BLaER1 treated with 17β-estradiol and CSF1 and Interleukin-3, amounts not matched to agents 10 nM and 100 nM (cell line): ENCODE measurements at regions not wholly inside any gene's neighbourhood (a gene's known extent, or its start where the extent isn't known, plus 50 kb on each side); places are given as distances from the start of the nearest gene placed in this dataset.
A peak's percentile ranks its signal among the peaks of the same experiment; 100 is the strongest.
"Not testable (repeated sequence)": the region's sequence is repeated elsewhere in the genome, so short reads cannot be mapped to it uniquely, and the experiment has no call there.

ENCODE experiments used
- H3K27ac ChIP-seq, 11 experiments: shearing (Covaris generic); formaldehyde crosslinking; 2 replicates each; pipeline ENCODE4 v1.8.1; 2022
- H3K27me3 ChIP-seq, 11 experiments: shearing (Covaris generic); formaldehyde crosslinking; 2 replicates each; pipeline ENCODE4 v1.8.1; 2022
- H3K36me3 ChIP-seq, 11 experiments: shearing (Covaris generic); formaldehyde crosslinking; 2 replicates each; pipeline ENCODE4 v1.8.1; 2022
- H3K4me1 ChIP-seq, 10 experiments: shearing (Covaris generic); formaldehyde crosslinking; 2 replicates each; pipeline ENCODE4 v1.8.1; 2022
- H3K4me2 ChIP-seq, 11 experiments: shearing (Covaris generic); formaldehyde crosslinking; 2 replicates each; pipeline ENCODE4 v1.8.1; 2022
- H3K4me3 ChIP-seq, 10 experiments: shearing (Covaris generic); formaldehyde crosslinking; 2 replicates each; pipeline ENCODE4 v1.8.1; 2022
- H3K9ac ChIP-seq, 11 experiments: shearing (Covaris generic); formaldehyde crosslinking; 2 replicates each; pipeline ENCODE4 v1.8.1; 2022
- H3K9me3 ChIP-seq, 11 experiments: shearing (Covaris generic); formaldehyde crosslinking; replicated peaks in 1 of 11; 2 replicates each; pipeline ENCODE4 v1.8.1; 2022
- H4K20me1 ChIP-seq, 11 experiments: shearing (Covaris generic); formaldehyde crosslinking; 2 replicates each; pipeline ENCODE4 v1.8.1; 2022
- Cebpa-rat ChIP-seq, 11 experiments: shearing (Covaris generic); IDR thresholded peaks; 2 replicates each; pipeline ENCODE4 v1.8.1; 2022

DNA sequence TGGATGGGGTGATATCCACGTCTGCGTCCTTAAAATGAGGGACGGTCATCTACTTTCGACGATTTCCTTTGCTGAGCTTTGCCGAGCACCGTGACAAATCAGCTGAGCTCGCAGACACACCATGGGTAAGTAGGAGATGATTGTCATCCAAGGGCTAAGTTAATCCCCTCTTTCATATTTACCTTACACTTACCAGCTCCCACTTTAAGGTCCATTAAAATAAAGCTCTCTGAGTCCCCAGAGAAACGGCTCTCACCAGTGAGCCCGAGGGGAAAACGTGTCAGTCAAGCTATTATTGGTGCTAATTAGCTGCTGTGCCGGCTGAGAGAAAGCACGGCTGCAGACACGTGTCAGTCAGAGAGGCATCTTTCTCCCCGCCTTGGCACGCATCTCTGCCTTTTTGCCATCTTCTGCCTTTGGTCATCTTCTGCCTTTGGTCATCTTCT is 72.2 kb downstream of the CRLF2 start:
- TF ChIP-seq Cebpa-rat (IDR thresholded peaks at IDR 0.05), result no peak

DNA sequence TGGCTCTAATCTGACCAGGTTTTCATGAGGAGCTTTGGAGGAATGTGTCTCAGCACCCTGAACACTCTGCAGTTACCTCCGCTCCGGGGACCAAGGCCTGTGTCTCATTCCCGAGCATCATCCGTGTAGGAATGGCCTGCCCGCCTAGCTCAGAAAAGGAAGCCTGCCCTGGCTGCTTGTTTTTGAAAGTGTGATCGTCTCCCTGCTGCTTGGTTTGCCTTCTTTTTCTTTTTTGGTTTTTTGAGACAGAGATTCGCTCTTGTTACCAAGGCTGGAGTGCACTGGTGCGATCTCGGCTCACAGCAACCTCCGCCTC is 73.3 kb downstream of the CRLF2 start:
- H3K4me1 ChIP-seq, result no peaks in the 10 kb centered on the region
- TF ChIP-seq Cebpa-rat (IDR thresholded peaks at IDR 0.05), result no peak
- no peak overlapping the region for H3K4me2 ChIP-seq
- no peak overlapping the region for H3K9ac ChIP-seq
- H4K20me1 ChIP-seq, result no peaks in the 10 kb centered on the region
- no peaks in the 10 kb centered on the region for H3K27me3 ChIP-seq
- no peak overlapping the region for H3K27ac ChIP-seq
- no peaks in the 10 kb centered on the region for H3K9me3 ChIP-seq
- no peak overlapping the region for H3K4me3 ChIP-seq
- H3K36me3 ChIP-seq, result no peaks in the 10 kb centered on the region

More for the DNA sequence above, 72.2 kb downstream of the CRLF2 start:
- Histone ChIP-seq H3K4me1 (no peaks in the 10 kb centered on the region), H3K27me3 (no peaks in the 10 kb centered on the region), H3K36me3 (no peaks in the 10 kb centered on the region), H3K9me3 (no peaks in the 10 kb centered on the region), H3K9ac (no peak overlapping the region), H3K27ac (no peak overlapping the region), H4K20me1 (no peaks in the 10 kb centered on the region), H3K4me2 (no peak overlapping the region), H3K4me3 (no peak overlapping the region)

DNA sequence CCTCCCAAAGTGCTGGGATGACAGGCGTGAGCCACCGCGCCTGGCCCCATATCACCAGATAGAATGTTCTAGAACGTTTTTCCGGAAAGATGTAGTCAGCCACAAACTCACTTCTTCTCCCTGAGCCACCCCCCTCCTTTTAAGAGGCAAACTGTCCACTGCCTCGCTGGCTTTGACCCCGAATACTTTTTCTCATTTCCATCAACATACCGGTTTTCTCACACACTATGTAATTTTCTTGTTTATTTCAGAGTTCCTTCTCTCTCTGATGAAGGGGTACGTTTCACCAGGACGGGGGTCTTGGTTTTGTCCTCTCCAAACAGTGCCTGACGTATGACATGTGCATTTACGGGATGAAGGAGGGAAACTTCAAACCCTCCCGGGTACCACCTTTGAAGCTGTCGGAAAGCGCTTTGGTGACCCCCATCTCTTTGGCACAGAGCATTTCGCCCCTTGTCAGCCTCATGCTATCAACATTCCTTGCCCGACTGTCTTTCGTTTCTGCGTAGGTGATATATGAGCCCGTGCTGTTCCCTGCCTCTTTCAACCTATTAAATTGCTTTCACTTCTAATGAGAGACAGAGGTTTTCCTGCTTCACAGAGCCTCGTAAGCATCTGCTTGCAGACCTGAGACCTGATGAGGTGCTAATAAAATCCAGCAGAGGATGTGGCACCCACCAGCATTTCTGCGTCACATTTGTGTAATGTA is 73.8 kb downstream of the CRLF2 start:
- H3K4me1 ChIP-seq, result no peaks in the 10 kb centered on the region
- H4K20me1 ChIP-seq, result no peaks in the 10 kb centered on the region
- H3K4me2 ChIP-seq, result no peak overlapping the region
- no peak overlapping the region for H3K4me3 ChIP-seq
- no peak overlapping the region for H3K9ac ChIP-seq
- no peak for TF ChIP-seq Cebpa-rat (IDR thresholded peaks at IDR 0.05)
- no peaks in the 10 kb centered on the region for H3K36me3 ChIP-seq
- no peak overlapping the region for H3K27ac ChIP-seq
- H3K9me3 ChIP-seq, result no peaks in the 10 kb centered on the region
- H3K27me3 ChIP-seq, result no peaks in the 10 kb centered on the region

DNA sequence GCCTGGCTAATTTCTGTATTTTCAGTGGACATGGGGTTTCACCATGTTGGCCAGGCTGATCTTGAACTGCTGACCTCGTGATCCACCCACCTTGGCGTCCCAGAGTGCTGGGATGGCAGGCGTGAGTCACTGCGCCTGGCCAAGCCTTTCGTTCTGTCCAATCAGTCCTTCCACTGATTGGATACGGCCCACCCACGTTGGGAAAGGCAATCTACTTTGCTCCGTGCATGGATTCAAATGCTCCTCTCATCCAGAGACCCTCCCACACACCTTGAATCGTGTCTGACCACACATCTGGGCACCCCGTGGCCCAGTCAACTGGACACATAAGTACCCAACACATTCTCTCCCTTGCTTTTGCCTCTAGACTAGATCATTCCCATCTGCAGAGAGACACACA is 74.9 kb downstream of the CRLF2 start:
- TF ChIP-seq Cebpa-rat (IDR thresholded peaks at IDR 0.05), result no peak
- H3K4me3 ChIP-seq, result no peak overlapping the region
- no peak overlapping the region for H3K9ac ChIP-seq

DNA sequence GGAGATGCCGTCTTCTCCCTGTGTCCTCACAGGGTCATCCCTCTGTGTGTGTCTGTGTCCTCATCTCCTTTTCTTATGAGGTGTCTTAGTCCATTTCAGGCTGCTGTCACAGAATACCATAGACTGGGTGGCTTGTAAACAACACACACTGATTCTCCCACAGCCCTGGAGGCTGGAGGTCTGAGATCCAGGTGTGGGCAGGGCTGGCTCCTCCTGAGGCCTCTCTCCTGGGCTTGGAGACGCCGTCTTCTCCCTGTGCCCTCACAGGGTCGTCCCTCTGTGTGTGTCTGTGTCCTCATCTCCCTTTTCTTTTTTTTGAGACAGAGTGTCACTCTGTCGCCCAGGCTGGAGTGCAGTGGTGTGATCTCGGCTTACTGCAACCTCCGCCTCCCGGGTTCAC is 75.9 kb downstream of the CRLF2 start:
- not testable (repeated sequence) for H3K9ac ChIP-seq, H3K4me2 ChIP-seq, H3K9me3 ChIP-seq

More for the DNA sequence above, 74.9 kb downstream of the CRLF2 start:
- H4K20me1 ChIP-seq, result no peaks in the 10 kb centered on the region
- H3K27ac ChIP-seq, result no peak overlapping the region
- no peak overlapping the region for H3K4me2 ChIP-seq
- no peaks in the 10 kb centered on the region for H3K27me3 ChIP-seq
- H3K36me3 ChIP-seq, result no peaks in the 10 kb centered on the region
- no peaks in the 10 kb centered on the region for H3K4me1 ChIP-seq
- no peaks in the 10 kb centered on the region for H3K9me3 ChIP-seq

DNA sequence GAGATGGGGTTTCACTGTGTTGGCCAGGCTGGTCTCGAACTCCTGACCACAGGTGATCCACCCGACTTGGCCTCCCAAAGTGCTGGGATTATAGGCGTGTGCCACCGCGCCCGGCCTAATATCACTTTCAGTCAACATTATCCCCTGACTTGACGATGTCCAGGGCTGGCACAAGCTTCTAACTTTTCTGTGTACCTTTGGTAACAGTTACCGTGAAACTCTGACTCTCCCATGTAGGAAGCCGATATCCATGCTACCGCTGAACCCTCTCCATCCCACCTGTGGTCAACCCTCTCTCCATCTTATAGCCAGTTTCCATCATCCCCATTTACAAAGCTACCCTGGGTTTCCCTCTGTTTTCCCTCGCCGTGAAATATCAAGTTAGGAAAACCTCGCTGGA is 77.5 kb downstream of the CRLF2 start:
- Histone ChIP-seq H3K27ac (no peak overlapping the region), H3K27me3 (no peaks in the 10 kb centered on the region), H3K4me2 (no peak overlapping the region), H3K36me3 (no peaks in the 10 kb centered on the region), H3K4me1 (no peaks in the 10 kb centered on the region), H3K4me3 (no peak overlapping the region), H3K9ac (no peak overlapping the region), H4K20me1 (no peaks in the 10 kb centered on the region), H3K9me3 (no peaks in the 10 kb centered on the region)
- TF ChIP-seq Cebpa-rat (IDR thresholded peaks at IDR 0.05), result no peak

More for the DNA sequence above, 75.9 kb downstream of the CRLF2 start:
- not testable (repeated sequence) for H3K4me1 ChIP-seq, H3K36me3 ChIP-seq, H3K27me3 ChIP-seq, H4K20me1 ChIP-seq, H3K27ac ChIP-seq, H3K4me3 ChIP-seq

DNA sequence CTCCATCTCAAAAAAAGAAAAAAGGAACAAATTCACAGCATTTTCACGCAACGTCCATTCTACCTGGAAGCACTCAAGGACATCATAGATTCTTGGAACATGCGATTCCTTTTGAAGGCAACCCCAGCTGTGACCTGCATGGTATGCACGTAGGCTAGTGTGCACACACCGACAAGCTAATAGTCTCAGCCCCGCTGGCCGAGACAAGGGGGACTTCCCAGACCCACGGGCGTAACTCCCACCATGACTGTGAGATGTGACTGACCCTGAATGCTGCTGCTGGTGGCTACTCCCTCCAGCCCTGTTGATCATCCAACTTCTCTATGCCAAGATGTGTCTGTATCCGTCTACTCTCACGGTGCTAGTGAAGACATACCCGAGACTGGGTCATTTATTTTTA is 78.3 kb downstream of the CRLF2 start:
- H3K9ac ChIP-seq, result no peak overlapping the region
- H4K20me1 ChIP-seq, result no peaks in the 10 kb centered on the region
- H3K27ac ChIP-seq, result no peak overlapping the region
- no peaks in the 10 kb centered on the region for H3K4me1 ChIP-seq
- H3K36me3 ChIP-seq, result no peaks in the 10 kb centered on the region
- H3K4me2 ChIP-seq, result no peak overlapping the region
- H3K27me3 ChIP-seq, result no peaks in the 10 kb centered on the region
- no peaks in the 10 kb centered on the region for H3K9me3 ChIP-seq
- TF ChIP-seq Cebpa-rat (IDR thresholded peaks at IDR 0.05), result no peak
- H3K4me3 ChIP-seq, result no peak overlapping the region

DNA sequence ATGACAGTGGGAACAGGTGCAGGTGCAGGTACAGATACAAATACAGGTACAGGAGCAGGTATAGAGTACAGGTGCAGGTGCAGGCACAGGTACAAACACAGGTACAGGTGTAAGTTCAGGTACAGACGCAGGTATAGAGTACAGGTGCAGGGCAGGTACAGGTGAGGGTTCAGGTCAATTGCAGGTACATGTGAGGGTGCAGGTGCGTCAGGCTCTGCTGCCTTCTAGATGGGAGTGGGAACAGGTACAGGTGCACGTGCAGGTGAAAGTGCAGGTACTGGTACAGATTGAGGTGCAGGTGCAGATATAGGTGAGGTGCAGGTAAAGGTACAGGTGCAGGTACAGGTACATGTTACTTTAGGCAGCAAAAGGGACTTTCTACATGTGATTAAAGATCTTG is 85.7 kb downstream of the CRLF2 start:
- no peak overlapping the region for H3K27ac ChIP-seq
- no peaks in the 10 kb centered on the region for H4K20me1 ChIP-seq
- TF ChIP-seq Cebpa-rat (IDR thresholded peaks at IDR 0.05), result no peak

DNA sequence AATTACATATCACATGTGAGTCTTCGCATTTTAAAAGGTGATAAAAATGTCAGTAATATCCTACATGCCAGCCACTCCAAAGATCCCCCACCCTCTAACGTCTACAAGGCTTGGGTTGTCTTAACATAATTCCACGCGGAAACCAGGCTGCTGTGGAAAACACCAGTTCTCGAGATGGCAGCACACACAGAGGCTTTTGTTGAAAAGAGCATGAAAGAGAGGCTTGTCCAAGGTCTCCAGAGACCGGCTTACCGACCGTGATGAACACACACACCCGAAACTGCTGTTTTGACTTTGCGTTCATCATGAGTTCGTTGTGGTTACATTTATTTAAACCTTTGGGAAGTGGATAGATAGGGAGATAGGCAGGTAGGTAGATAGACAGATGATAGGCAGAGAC is 87.9 kb downstream of the CRLF2 start:
- Histone ChIP-seq H3K4me1 (peaks cover 0 to 15% (median 4%) of the 10 kb centered on the region in 10 experiments; a peak in 11 of 20 replicates), H3K27me3 (no peaks in the 10 kb centered on the region), H3K27ac (no peak overlapping the region), H3K4me3 (no peak overlapping the region), H3K36me3 (no peaks in the 10 kb centered on the region), H3K9me3 (no peaks in the 10 kb centered on the region), H4K20me1 (no peaks in the 10 kb centered on the region), H3K9ac (no peak overlapping the region), H3K4me2 (peak overlapping the region in 2 of 11 experiments; percentile 65 to 75; a peak in 2 of 22 replicates)
- no peak for TF ChIP-seq Cebpa-rat (IDR thresholded peaks at IDR 0.05)

More for the DNA sequence above, 85.7 kb downstream of the CRLF2 start:
- Histone ChIP-seq H3K36me3 (no peaks in the 10 kb centered on the region), H3K4me3 (no peak overlapping the region), H3K4me2 (no peak overlapping the region), H3K9me3 (no peaks in the 10 kb centered on the region), H3K27me3 (no peaks in the 10 kb centered on the region), H3K4me1 (peaks cover 0 to 15% (median 4%) of the 10 kb centered on the region in 10 experiments; a peak in 11 of 20 replicates), H3K9ac (no peak overlapping the region)

DNA sequence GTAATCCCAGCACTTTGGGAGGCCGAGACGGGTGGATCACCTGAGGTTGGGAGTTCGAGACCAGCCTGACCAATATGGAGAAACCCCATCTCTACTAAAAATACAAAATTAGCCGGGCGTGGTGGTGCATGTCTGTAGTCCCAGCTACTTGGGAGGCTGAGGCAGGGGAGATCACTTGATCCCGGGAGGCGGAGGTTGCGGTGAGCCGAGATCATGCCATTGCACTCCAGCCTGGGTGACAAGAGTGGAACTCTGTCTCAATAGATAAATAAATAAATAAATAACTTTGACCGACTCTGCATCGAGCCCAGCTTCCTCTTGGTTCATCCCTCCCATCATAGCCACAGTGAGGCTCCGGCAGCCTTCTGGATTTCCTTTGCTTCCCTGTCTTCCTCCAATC is 89.6 kb downstream of the CRLF2 start:
- H3K27ac ChIP-seq, H3K9me3 ChIP-seq, H3K27me3 ChIP-seq, H3K9ac ChIP-seq, H4K20me1 ChIP-seq, H3K36me3 ChIP-seq, H3K4me3 ChIP-seq: not testable (repeated sequence)
- Histone ChIP-seq H3K4me1 (peaks cover 0 to 15% (median 4%) of the 10 kb centered on the region in 10 experiments; a peak in 11 of 20 replicates), H3K4me2 (0 out of 22 replicates have a peak overlapping the region, but pooled peaks of 2 of the 11 experiments have one; percentile 65 to 75)
